Colonic mucosa (tissue), 4 donors: ENCODE measurements at regions not wholly inside any gene's neighbourhood (a gene's known extent, or its start where the extent isn't known, plus 50 kb on each side); places are given as distances from the start of the nearest gene placed in this dataset.

Experiments used
- DNase-seq: peaks from one replicate; pipeline ENCODE4 v3.0.0-alpha.2; 2020
- H3K27ac ChIP-seq: fragments of 200-600 bp; one replicate; pipeline ENCODE4 v1.8.0; 2021
- H3K27me3 ChIP-seq: fragments of 200-600 bp; one replicate; pipeline ENCODE4 v1.8.0; 2021
- H3K36me3 ChIP-seq: fragments of 200-600 bp; one replicate; pipeline ENCODE4 v1.8.0; 2021
- H3K4me1 ChIP-seq: fragments of 200-600 bp; one replicate; pipeline ENCODE4 v1.8.0; 2021; ENCODE audit warnings: mild to moderate bottlenecking
- H3K4me3 ChIP-seq: fragments of 200-600 bp; one replicate; pipeline ENCODE4 v1.8.0; 2021
- H3K9ac ChIP-seq, 2 donors: one replicate each; pipeline ENCODE4 v1.7.0; 2013; ENCODE audit warnings: control low read depth in 2 of 2, low read depth in 2 of 2, low read length in 2 of 2
- H3K9me3 ChIP-seq: fragments of 200-600 bp; one replicate; pipeline ENCODE4 v1.8.0; 2021
- intact Hi-C: fragments of 100-400 bp; cut with DNase I; formaldehyde crosslinking; loops from one replicate; pipeline ENCODE4 v1.14.1; 2022
- TF ChIP-seq, protein P1 (sequence below): fragments of 200-600 bp; IDR thresholded peaks from one replicate; pipeline ENCODE4 v1.8.0; 2022; ENCODE audit warnings: antibody characterized with exemption, mild to moderate bottlenecking
- donor health status: healthy.
- donor health status: DM: no; HTN: no; CAD: no.
- donor health status: DM: no; HTN: no; CAD: no.

- no peaks in the 10 kb centered on the region for H3K9me3 ChIP-seq
- no peaks in the 10 kb centered on the region for H3K36me3 ChIP-seq
- no peak overlapping the region for H3K4me3 ChIP-seq
- intact Hi-C loops = no loop called here
- H3K4me1 ChIP-seq = no peaks in the 10 kb centered on the region
- TF ChIP-seq, protein P1, sequence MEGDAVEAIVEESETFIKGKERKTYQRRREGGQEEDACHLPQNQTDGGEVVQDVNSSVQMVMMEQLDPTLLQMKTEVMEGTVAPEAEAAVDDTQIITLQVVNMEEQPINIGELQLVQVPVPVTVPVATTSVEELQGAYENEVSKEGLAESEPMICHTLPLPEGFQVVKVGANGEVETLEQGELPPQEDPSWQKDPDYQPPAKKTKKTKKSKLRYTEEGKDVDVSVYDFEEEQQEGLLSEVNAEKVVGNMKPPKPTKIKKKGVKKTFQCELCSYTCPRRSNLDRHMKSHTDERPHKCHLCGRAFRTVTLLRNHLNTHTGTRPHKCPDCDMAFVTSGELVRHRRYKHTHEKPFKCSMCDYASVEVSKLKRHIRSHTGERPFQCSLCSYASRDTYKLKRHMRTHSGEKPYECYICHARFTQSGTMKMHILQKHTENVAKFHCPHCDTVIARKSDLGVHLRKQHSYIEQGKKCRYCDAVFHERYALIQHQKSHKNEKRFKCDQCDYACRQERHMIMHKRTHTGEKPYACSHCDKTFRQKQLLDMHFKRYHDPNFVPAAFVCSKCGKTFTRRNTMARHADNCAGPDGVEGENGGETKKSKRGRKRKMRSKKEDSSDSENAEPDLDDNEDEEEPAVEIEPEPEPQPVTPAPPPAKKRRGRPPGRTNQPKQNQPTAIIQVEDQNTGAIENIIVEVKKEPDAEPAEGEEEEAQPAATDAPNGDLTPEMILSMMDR = no peak
- H3K9ac ChIP-seq = no peak overlapping the region
- DNase-seq = no peak
- H3K27ac ChIP-seq = no peak overlapping the region
- no peaks in the 10 kb centered on the region for H3K27me3 ChIP-seq
Observed at GRCh38 chr2:30089171-30089570, 57.6 kb upstream of the YPEL5 start.

DNA sequence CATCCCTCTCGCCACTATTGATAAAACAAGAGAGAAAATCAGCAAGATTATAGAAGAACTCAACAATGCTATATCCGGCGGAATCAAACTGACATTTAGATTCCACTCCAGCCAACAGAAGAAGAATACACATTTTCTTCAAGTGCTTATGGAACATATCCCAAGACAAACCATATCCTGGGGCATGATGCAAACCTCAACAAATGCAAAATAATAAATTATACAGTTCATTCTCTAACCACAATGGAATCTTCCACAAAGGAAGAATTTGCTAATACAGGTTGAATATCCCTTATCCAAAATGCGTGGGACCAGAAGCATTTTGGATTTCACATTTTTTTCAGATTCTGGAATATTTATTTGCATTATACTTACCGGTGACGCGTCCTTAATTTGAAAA, 51.4 kb upstream of the YPEL5 start:
- Histone ChIP-seq H3K27ac (no peak overlapping the region), H3K9me3 (no peaks in the 10 kb centered on the region), H3K36me3 (no peaks in the 10 kb centered on the region), H3K4me3 (no peak overlapping the region), H3K4me1 (no peaks in the 10 kb centered on the region), H3K27me3 (no peaks in the 10 kb centered on the region), H3K9ac (no peak overlapping the region)
- intact Hi-C loops = loop anchor here (10.0 kb wide), 1 partner anchor 609 kb away; no protein-coding TSS in a partner anchor
- TF ChIP-seq, protein P1 = no peak
- no peak for DNase-seq

DNA sequence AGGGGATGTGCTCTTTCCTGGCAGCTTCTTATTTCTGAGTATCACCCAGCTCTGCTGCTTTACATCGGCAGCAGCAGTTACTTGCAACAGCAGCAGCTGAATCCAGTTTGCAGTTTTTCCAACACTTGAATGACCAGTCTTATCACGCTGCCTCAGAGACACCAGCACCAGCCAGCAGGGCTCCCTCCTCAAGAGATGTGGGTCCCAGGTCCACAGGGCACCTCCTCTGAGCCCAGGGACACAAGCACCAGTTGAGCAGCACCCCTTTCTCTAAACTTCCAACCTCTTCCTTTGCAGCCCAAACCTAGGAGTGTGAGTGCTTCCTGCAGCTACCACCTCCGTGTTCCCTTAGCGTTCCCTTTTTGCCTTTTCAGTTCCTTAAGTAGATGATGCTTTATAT, 50.4 kb upstream of the YPEL5 start:
- TF ChIP-seq, protein P1 = no peak

More for the DNA sequence above, 50.4 kb upstream of the YPEL5 start:
- H3K27me3 ChIP-seq = no peaks in the 10 kb centered on the region
- H3K9me3 ChIP-seq = no peaks in the 10 kb centered on the region
- H3K4me3 ChIP-seq = no peak overlapping the region
- no peak overlapping the region for H3K27ac ChIP-seq
- no peak for DNase-seq
- no peak overlapping the region for H3K9ac ChIP-seq
- no peaks in the 10 kb centered on the region for H3K36me3 ChIP-seq
- intact Hi-C loops = loop anchor here (10.0 kb wide), 1 partner anchor 608 kb away; no protein-coding TSS in a partner anchor
- H3K4me1 ChIP-seq = no peaks in the 10 kb centered on the region
